HepG2 (cell line): ENCODE measurements at regions not wholly inside any gene's neighbourhood (a gene's known extent, or its start where the extent isn't known, plus 50 kb on each side); places are given as distances from the start of the nearest gene placed in this dataset.

Experiments used
- AHR ChIP-seq: IDR thresholded peaks from 2 replicates; pipeline ENCODE4 v1.6.1; 2018; ENCODE audit warnings: missing genetic modification reagents, missing compliant biosample characterization
- ATRX ChIP-seq: sonication (generic); formaldehyde crosslinking; IDR thresholded peaks from 2 replicates; pipeline ENCODE4 v1.4.0; 2020; ENCODE audit warnings: missing genetic modification reagents, borderline replicate concordance
- HNF4G ChIP-seq, 2 experiments: sonication (generic) in 1 of 2; formaldehyde crosslinking in 1 of 2; IDR thresholded peaks; 2 replicates each; pipeline versions ENCODE4 v1.4.0 to v1.6.1; 2011 to 2020; ENCODE audit warnings: borderline replicate concordance in 2 of 2, low read depth in 2 of 2, mild to moderate bottlenecking in 2 of 2, low read length in 1 of 2, missing genetic modification reagents in 1 of 2, moderate library complexity in 1 of 2
- JARID2 ChIP-seq: sonication (generic); formaldehyde crosslinking; IDR thresholded peaks from 2 replicates; pipeline ENCODE4 v1.8.1; 2023; ENCODE audit warnings: missing genetic modification reagents, inconsistent platforms; ENCODE audit not compliant: insufficient replicate concordance
- KLF15 ChIP-seq: sonication (generic); formaldehyde crosslinking; IDR thresholded peaks from 2 replicates; pipeline ENCODE4 v1.8.1; 2023; ENCODE audit warnings: borderline replicate concordance, mild to moderate bottlenecking, inconsistent platforms, missing genetic modification reagents, mixed read lengths
- KLF9 ChIP-seq: IDR thresholded peaks from 2 replicates; pipeline ENCODE4 v1.6.1; 2016; ENCODE audit warnings: low read depth
- MATR3 ChIP-seq: sonication (generic); formaldehyde crosslinking; IDR thresholded peaks from 2 replicates; pipeline ENCODE4 v1.4.0; 2020; ENCODE audit warnings: missing genetic modification reagents
- MBD4 ChIP-seq: IDR thresholded peaks from 2 replicates; pipeline ENCODE4 v1.6.1; 2012; ENCODE audit warnings: low read length, inconsistent platforms, borderline replicate concordance
- MEF2D ChIP-seq: sonication (generic); formaldehyde crosslinking; IDR thresholded peaks from 2 replicates; pipeline ENCODE4 v1.5.1; 2020; ENCODE audit warnings: mild to moderate bottlenecking, missing genetic modification reagents
- NAIF1 ChIP-seq: sonication (generic); formaldehyde crosslinking; IDR thresholded peaks from 2 replicates; pipeline ENCODE4 v1.5.0; 2020; ENCODE audit warnings: mild to moderate bottlenecking, missing genetic modification reagents, borderline replicate concordance
- NCOA2 ChIP-seq: sonication (generic); formaldehyde crosslinking; IDR thresholded peaks from 2 replicates; pipeline ENCODE4 v1.8.0; 2022; ENCODE audit warnings: inconsistent platforms
- NR2C2 ChIP-seq: sonication (generic); formaldehyde crosslinking; IDR thresholded peaks from 2 replicates; pipeline ENCODE4 v1.4.0; 2020; ENCODE audit warnings: missing genetic modification reagents, mild to moderate bottlenecking, moderate library complexity, borderline replicate concordance
- PHF21A ChIP-seq: sonication (generic); formaldehyde crosslinking; IDR thresholded peaks from 2 replicates; pipeline ENCODE4 v1.5.0; 2020; ENCODE audit warnings: mild to moderate bottlenecking, missing genetic modification reagents
- POLR2AphosphoS2 ChIP-seq: IDR thresholded peaks from 2 replicates; pipeline ENCODE4 v1.6.1; 2011; ENCODE audit warnings: low read depth, low read length, improper control_type of control experiment
- SALL1 ChIP-seq: sonication (generic); formaldehyde crosslinking; IDR thresholded peaks from 2 replicates; pipeline ENCODE4 v1.8.0; 2022; ENCODE audit warnings: mild to moderate bottlenecking, missing genetic modification reagents
- SP4 ChIP-seq: sonication (generic); formaldehyde crosslinking; IDR thresholded peaks from 2 replicates; pipeline ENCODE4 v1.8.1; 2023; ENCODE audit warnings: mild to moderate bottlenecking, missing genetic modification reagents
- TBX3 ChIP-seq: fragments of 450-650 bp; IDR thresholded peaks from 2 replicates; pipeline ENCODE4 v1.6.1; 2017; ENCODE audit warnings: antibody characterized with exemption, mild to moderate bottlenecking, inconsistent platforms, borderline replicate concordance
- ZBTB38 ChIP-seq: sonication (generic); formaldehyde crosslinking; IDR thresholded peaks from 2 replicates; pipeline ENCODE4 v1.5.1; 2020; ENCODE audit warnings: mild to moderate bottlenecking, missing genetic modification reagents
- ZNF225 ChIP-seq: sonication (generic); formaldehyde crosslinking; IDR thresholded peaks from 2 replicates; pipeline ENCODE4 v1.4.0; 2020; ENCODE audit warnings: mild to moderate bottlenecking, missing genetic modification reagents
- ZNF24 ChIP-seq: fragments of 450-650 bp; IDR thresholded peaks from 2 replicates; pipeline ENCODE4 v1.6.1; 2017; ENCODE audit warnings: antibody characterized with exemption, mild to moderate bottlenecking
- ZNF296 ChIP-seq: sonication (generic); formaldehyde crosslinking; conservative IDR thresholded peaks from 2 replicates; pipeline ENCODE4 v1.5.0; 2020; ENCODE audit warnings: mild to moderate bottlenecking, missing genetic modification reagents
- ZNF30 ChIP-seq: sonication (generic); formaldehyde crosslinking; IDR thresholded peaks from 2 replicates; pipeline ENCODE4 v1.5.0; 2020; ENCODE audit warnings: mild to moderate bottlenecking, missing genetic modification reagents
- ZNF619 ChIP-seq: sonication (generic); formaldehyde crosslinking; IDR thresholded peaks from 2 replicates; pipeline ENCODE4 v1.4.0; 2020; ENCODE audit warnings: mild to moderate bottlenecking, missing genetic modification reagents
- ZSCAN30 ChIP-seq: sonication (generic); formaldehyde crosslinking; IDR thresholded peaks from 2 replicates; pipeline ENCODE4 v1.5.0; 2020; ENCODE audit warnings: mild to moderate bottlenecking, missing genetic modification reagents
- ZSCAN9 ChIP-seq: IDR thresholded peaks from 2 replicates; pipeline ENCODE4 v1.6.1; 2016; ENCODE audit warnings: borderline replicate concordance
- TF ChIP-seq, protein P1 (sequence below): IDR thresholded peaks from 2 replicates; pipeline ENCODE4 v1.6.1; 2016; ENCODE audit warnings: low read depth
- TF ChIP-seq, protein P2 (sequence below): sonication (generic); formaldehyde crosslinking; IDR thresholded peaks from 2 replicates; pipeline ENCODE4 v1.8.0; 2022; ENCODE audit warnings: mild to moderate bottlenecking, missing genetic modification reagents, moderate library complexity
- TF ChIP-seq, protein P3 (sequence below): sonication (generic); formaldehyde crosslinking; conservative IDR thresholded peaks from 2 replicates; pipeline ENCODE4 v1.8.1; 2023; ENCODE audit warnings: missing genetic modification reagents
- TF ChIP-seq, protein P4 (sequence below): fragments of 450-650 bp; IDR thresholded peaks from 2 replicates; pipeline ENCODE4 v1.6.1; 2016

DNA sequence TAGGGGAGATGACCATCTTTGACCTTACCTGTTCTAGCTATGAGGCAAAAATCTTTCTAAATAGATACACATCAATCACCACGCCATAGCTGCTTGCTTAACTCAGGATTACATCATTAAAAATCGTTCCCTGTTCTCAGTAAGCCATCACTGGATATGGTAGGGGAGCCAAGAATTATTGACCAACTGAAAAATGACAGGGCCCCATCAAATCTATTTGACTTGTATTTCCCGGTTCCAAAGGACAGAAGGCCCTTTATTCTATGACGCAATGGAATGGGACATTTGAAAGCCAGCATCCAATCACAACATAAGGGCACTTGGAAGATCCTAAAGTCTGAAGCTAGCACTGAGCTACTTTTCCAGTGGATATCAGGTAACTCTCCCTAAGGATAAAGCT, 75.6 kb upstream of the NOCT start (continued):
- TF ChIP-seq PHF21A (CRISPR knock-in tag) (0 out of 2 replicates have a peak, but pooled peaks have one; percentile 20), JARID2 (no peak), NCOA2 (0 out of 2 replicates have a peak, but pooled peaks have one; percentile 20), NR2C2 (CRISPR knock-in tag) (no peak), HNF4G (IDR thresholded peaks at IDR 0.05; ENCODE audit: borderline replicate concordance, low read depth, low read length) (peak; percentile 69), HNF4G (CRISPR knock-in tag; IDR thresholded peaks at IDR 0.05; ENCODE audit: borderline replicate concordance, low read depth) (no peak), KLF15 (CRISPR knock-in tag) (no peak), AHR (no peak), ZSCAN9 (CRISPR knock-in tag) (no peak), MEF2D (no peak), ATRX (no peak), POLR2AphosphoS2 (no peak), ZSCAN30 (CRISPR knock-in tag) (no peak), TBX3 (no peak), ZNF24 (no peak), MATR3 (CRISPR knock-in tag) (no peak), SP4 (CRISPR knock-in tag) (no peak), MBD4 (no peak), ZNF225 (no peak), ZBTB38 (CRISPR knock-in tag) (no peak), SALL1 (CRISPR knock-in tag) (peak; percentile 62; the same call in 1 of the 2 replicates), NAIF1 (CRISPR knock-in tag) (no peak), ZNF30 (CRISPR knock-in tag) (no peak), KLF9 (CRISPR knock-in tag) (no peak), ZNF296 (CRISPR knock-in tag) (no peak), ZNF619 (no peak)
- TF ChIP-seq, protein P1, sequence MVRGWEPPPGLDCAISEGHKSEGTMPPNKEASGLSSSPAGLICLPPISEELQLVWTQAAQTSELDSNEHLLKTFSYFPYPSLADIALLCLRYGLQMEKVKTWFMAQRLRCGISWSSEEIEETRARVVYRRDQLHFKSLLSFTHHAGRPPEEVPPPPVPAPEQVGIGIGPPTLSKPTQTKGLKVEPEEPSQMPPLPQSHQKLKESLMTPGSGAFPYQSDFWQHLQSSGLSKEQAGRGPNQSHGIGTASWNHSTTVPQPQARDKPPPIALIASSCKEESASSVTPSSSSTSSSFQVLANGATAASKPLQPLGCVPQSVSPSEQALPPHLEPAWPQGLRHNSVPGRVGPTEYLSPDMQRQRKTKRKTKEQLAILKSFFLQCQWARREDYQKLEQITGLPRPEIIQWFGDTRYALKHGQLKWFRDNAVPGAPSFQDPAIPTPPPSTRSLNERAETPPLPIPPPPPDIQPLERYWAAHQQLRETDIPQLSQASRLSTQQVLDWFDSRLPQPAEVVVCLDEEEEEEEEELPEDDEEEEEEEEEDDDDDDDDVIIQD (CRISPR knock-in tag) = peak; percentile 41; the same call in 1 of the 2 replicates
- TF ChIP-seq, protein P2, sequence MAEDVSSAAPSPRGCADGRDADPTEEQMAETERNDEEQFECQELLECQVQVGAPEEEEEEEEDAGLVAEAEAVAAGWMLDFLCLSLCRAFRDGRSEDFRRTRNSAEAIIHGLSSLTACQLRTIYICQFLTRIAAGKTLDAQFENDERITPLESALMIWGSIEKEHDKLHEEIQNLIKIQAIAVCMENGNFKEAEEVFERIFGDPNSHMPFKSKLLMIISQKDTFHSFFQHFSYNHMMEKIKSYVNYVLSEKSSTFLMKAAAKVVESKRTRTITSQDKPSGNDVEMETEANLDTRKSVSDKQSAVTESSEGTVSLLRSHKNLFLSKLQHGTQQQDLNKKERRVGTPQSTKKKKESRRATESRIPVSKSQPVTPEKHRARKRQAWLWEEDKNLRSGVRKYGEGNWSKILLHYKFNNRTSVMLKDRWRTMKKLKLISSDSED (CRISPR knock-in tag) = no peak
- TF ChIP-seq, protein P3, sequence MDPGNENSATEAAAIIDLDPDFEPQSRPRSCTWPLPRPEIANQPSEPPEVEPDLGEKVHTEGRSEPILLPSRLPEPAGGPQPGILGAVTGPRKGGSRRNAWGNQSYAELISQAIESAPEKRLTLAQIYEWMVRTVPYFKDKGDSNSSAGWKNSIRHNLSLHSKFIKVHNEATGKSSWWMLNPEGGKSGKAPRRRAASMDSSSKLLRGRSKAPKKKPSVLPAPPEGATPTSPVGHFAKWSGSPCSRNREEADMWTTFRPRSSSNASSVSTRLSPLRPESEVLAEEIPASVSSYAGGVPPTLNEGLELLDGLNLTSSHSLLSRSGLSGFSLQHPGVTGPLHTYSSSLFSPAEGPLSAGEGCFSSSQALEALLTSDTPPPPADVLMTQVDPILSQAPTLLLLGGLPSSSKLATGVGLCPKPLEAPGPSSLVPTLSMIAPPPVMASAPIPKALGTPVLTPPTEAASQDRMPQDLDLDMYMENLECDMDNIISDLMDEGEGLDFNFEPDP = no peak
- TF ChIP-seq, protein P4, sequence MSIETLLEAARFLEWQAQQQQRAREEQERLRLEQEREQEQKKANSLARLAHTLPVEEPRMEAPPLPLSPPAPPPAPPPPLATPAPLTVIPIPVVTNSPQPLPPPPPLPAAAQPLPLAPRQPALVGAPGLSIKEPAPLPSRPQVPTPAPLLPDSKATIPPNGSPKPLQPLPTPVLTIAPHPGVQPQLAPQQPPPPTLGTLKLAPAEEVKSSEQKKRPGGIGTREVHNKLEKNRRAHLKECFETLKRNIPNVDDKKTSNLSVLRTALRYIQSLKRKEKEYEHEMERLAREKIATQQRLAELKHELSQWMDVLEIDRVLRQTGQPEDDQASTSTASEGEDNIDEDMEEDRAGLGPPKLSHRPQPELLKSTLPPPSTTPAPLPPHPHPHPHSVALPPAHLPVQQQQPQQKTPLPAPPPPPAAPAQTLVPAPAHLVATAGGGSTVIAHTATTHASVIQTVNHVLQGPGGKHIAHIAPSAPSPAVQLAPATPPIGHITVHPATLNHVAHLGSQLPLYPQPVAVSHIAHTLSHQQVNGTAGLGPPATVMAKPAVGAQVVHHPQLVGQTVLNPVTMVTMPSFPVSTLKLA = no peak
